Endothelial cell of umbilical vein (primary cell): ENCODE measurements at regions not wholly inside any gene's neighbourhood (a gene's known extent, or its start where the extent isn't known, plus 50 kb on each side); places are given as distances from the start of the nearest gene placed in this dataset.

Experiments
- BruUV-seq: library from RNA; stranded (reverse); fragments of 400-500 nt; replicated peaks from 2 replicates; lab custom pipeline; 2021; lab: Mats Ljungman, UMichigan
- CTCF ChIA-PET: fragments of 300-600, 350-600 bp; sonication (Branson Sonifier 250); formaldehyde crosslinking; loops from one replicate; lab custom pipeline; 2021; ENCODE audit warnings: antibody characterized with exemption, inconsistent platforms; lab: Charles Lee
- POLR2A ChIA-PET: fragments of 300-600, 350-600 bp; sonication (Branson Sonifier 250); formaldehyde crosslinking; loops from one replicate; lab custom pipeline; 2021; ENCODE audit warnings: antibody characterized with exemption, inconsistent platforms; lab: Charles Lee
- DNase-seq: peaks from one replicate; pipeline ENCODE4 v3.0.0-alpha.2; 2011; ENCODE audit warnings: low read depth, low spot score
- FAIRE-seq: peaks from 2 replicates; lab custom pipeline; 2011; peaks lifted over from hg19 to GRCh38; lab: Jason Lieb, UNC
- H2AFZ ChIP-seq: 2 replicates; pipeline ENCODE4 v1.6.0; 2012; ENCODE audit warnings: low read depth, low read length, control low read depth, inconsistent platforms
- H3K27ac ChIP-seq: 2 replicates; pipeline ENCODE4 v1.5.1; 2011; ENCODE audit warnings: low read depth, mild to moderate bottlenecking, control low read depth, low read length, moderate library complexity; ENCODE audit not compliant: insufficient read depth
- H3K27me3 ChIP-seq, 2 experiments: 2 replicates each; pipeline versions ENCODE4 v1.6.0 to v1.6.1; 2011; ENCODE audit warnings: low read length in 2 of 2, mixed read lengths in 1 of 2; ENCODE audit not compliant: control insufficient read depth in 2 of 2, insufficient read depth in 2 of 2
- H3K36me3 ChIP-seq, 2 experiments: 2 replicates in 1 of 2; 3 replicates in 1 of 2; pipeline ENCODE4 v1.5.1; 2011; ENCODE audit warnings: low read length in 2 of 2, mild to moderate bottlenecking in 1 of 2, moderate library complexity in 1 of 2; ENCODE audit not compliant: control insufficient read depth in 2 of 2, insufficient read depth in 2 of 2; ENCODE audit errors: extremely low read depth in 1 of 2
- H3K4me1 ChIP-seq: 3 replicates; pipeline ENCODE4 v1.5.1; 2011; ENCODE audit warnings: mild to moderate bottlenecking, low read length; ENCODE audit not compliant: control insufficient read depth, insufficient read depth; ENCODE audit errors: extremely low read depth
- H3K4me2 ChIP-seq: 2 replicates; pipeline ENCODE4 v1.6.1; 2011; ENCODE audit warnings: low read length, control low read depth, mixed read lengths; ENCODE audit not compliant: insufficient read depth
- H3K4me3 ChIP-seq, 3 experiments: fragments of 200-600 bp in 1 of 3; sonication (generic), shearing (Covaris generic) in 1 of 3; replicated peaks in 1 of 3; 2 replicates each; pipeline ENCODE4 v1.5.1; 2011 to 2016; ENCODE audit warnings: control low read depth in 3 of 3, low read length in 3 of 3, mild to moderate bottlenecking in 2 of 3, inconsistent platforms in 1 of 3, low read depth in 1 of 3, moderate library complexity in 1 of 3; ENCODE audit not compliant: insufficient read depth in 1 of 3
- H3K79me2 ChIP-seq: 2 replicates; pipeline ENCODE4 v1.6.0; 2012; ENCODE audit warnings: low read length, inconsistent platforms; ENCODE audit not compliant: control insufficient read depth, insufficient read depth
- H3K9ac ChIP-seq: replicated peaks from 2 replicates; pipeline ENCODE3; 2011; ENCODE audit warnings: low read length, control low read depth; ENCODE audit not compliant: insufficient read depth; ENCODE audit errors: extremely low read depth
- H3K9me1 ChIP-seq: replicated peaks from 3 replicates; pipeline ENCODE4 v1.6.0; 2011; ENCODE audit warnings: mild to moderate bottlenecking, low read length; ENCODE audit not compliant: control insufficient read depth, insufficient read depth; ENCODE audit errors: extremely low read depth
- H3K9me3 ChIP-seq: replicated peaks from 2 replicates; pipeline ENCODE4 v1.5.1; 2012; ENCODE audit warnings: low read length, inconsistent platforms; ENCODE audit not compliant: control insufficient read depth, insufficient read depth
- H4K20me1 ChIP-seq: replicated peaks from 2 replicates; pipeline ENCODE3; 2011; ENCODE audit warnings: mild to moderate bottlenecking, low read length; ENCODE audit not compliant: control insufficient read depth, insufficient read depth; ENCODE audit errors: extremely low read depth
- EZH2 ChIP-seq: IDR thresholded peaks from 2 replicates; pipeline ENCODE4 v1.6.1; 2012; ENCODE audit warnings: borderline replicate concordance, low read depth, mild to moderate bottlenecking, moderate library complexity, low read length, inconsistent platforms; ENCODE audit not compliant: severe bottlenecking
- FOS ChIP-seq: IDR thresholded peaks from 2 replicates; pipeline ENCODE4 v1.6.1; 2011; ENCODE audit warnings: mild to moderate bottlenecking, low read length, moderate library complexity, borderline replicate concordance; ENCODE audit not compliant: insufficient read depth
- GATA2 ChIP-seq: IDR thresholded peaks from 2 replicates; pipeline ENCODE4 v1.7.0; 2011; ENCODE audit warnings: low read depth, mild to moderate bottlenecking, moderate library complexity, mixed read lengths, low read length; ENCODE audit not compliant: insufficient read length, insufficient read depth
- JUN ChIP-seq: IDR thresholded peaks from 2 replicates; pipeline ENCODE4 v1.6.1; 2011; ENCODE audit warnings: borderline replicate concordance, low read depth; ENCODE audit not compliant: insufficient read length, insufficient read depth
- MYC ChIP-seq: IDR thresholded peaks from one replicate; pipeline ENCODE4 v1.6.1; 2011; ENCODE audit warnings: mild to moderate bottlenecking, low read depth, low read length
- POLR2A ChIP-seq: IDR thresholded peaks from 2 replicates; pipeline ENCODE4 v1.6.1; 2012; ENCODE audit warnings: low read depth, mild to moderate bottlenecking, control low read depth, low read length
- POLR2AphosphoS5 ChIP-seq: IDR thresholded peaks from 2 replicates; pipeline ENCODE4 v1.6.1; 2012; ENCODE audit warnings: low read depth, mild to moderate bottlenecking, control low read depth, low read length, moderate library complexity; ENCODE audit not compliant: insufficient read depth
- dilution Hi-C: fragments of 300-500 bp; cut with MboI; formaldehyde crosslinking; loops from one replicate; pipeline ENCODE4 v1.15.0; 2019; ENCODE audit warnings: low sequenced_read_pairs; ENCODE audit not compliant: extremely low pct_ligation_motif_present
- intact Hi-C: fragments of 100-400 bp; cut with micrococcal nuclease; formaldehyde crosslinking; loops from one replicate; pipeline ENCODE4 v1.10.0; 2022
- TF ChIP-seq, protein P1 (sequence below): IDR thresholded peaks from 2 replicates; pipeline ENCODE4 v1.6.1; 2011; ENCODE audit not compliant: insufficient read depth, insufficient read length
- TF ChIP-seq, protein P2 (sequence below), 2 donors: IDR thresholded peaks; 1 replicate in 1 of 2; 2 replicates in 1 of 2; pipeline ENCODE4 v1.5.1; 2011; ENCODE audit warnings: low read length in 2 of 2, mild to moderate bottlenecking in 2 of 2, moderate library complexity in 2 of 2, control low read depth in 1 of 2, inconsistent platforms in 1 of 2, low read depth in 1 of 2; ENCODE audit not compliant: insufficient read depth in 1 of 2; ENCODE audit errors: extremely low read depth in 1 of 2

DNA sequence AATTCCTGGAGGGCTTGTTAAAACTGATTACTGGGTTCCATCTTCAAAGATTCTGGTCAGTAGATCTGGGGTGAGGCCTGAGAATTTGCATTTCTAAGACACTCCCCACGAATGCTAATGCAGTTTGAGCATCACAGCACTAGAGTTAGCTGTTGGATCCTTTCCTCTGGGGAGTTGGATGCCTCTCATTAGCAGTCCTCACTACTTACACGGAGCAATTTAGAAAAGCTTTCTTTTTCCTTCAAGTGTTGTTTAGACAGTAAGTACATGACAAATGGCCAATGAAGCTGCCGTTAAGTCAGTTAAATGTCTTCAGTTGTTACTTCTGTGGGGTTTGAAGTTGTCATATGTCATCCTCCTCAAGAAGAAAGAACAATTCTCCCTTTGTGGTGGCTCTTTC, 74.9 kb upstream of the HMHB1 start:
- Histone ChIP-seq H3K9ac (no peak overlapping the region), H3K9me1 (no peaks in the 10 kb centered on the region), H2AFZ (no peak overlapping the region), H3K27ac (no peak overlapping the region), H4K20me1 (no peaks in the 10 kb centered on the region), H3K9me3 (no peaks in the 10 kb centered on the region), H3K4me2 (no peak overlapping the region), H3K27me3 (peaks cover 0 to 7% of the 10 kb centered on the region in 2 experiments), H3K4me1 (no peaks in the 10 kb centered on the region), H3K79me2 (no peaks in the 10 kb centered on the region), H3K4me3 (no peak overlapping the region), H3K36me3 (no peaks in the 10 kb centered on the region)
- TF ChIP-seq EZH2 = no peak
- TF ChIP-seq, protein P1, sequence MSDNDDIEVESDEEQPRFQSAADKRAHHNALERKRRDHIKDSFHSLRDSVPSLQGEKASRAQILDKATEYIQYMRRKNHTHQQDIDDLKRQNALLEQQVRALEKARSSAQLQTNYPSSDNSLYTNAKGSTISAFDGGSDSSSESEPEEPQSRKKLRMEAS = no peak
- BruUV-seq = no TSS peak
- DNase-seq = no peak
- intact Hi-C loops (no loop called here), dilution Hi-C loops (no loop called here)
- CTCF ChIA-PET = no interaction called here
- POLR2A ChIA-PET = no interaction called here
- FAIRE-seq = no peak

DNA sequence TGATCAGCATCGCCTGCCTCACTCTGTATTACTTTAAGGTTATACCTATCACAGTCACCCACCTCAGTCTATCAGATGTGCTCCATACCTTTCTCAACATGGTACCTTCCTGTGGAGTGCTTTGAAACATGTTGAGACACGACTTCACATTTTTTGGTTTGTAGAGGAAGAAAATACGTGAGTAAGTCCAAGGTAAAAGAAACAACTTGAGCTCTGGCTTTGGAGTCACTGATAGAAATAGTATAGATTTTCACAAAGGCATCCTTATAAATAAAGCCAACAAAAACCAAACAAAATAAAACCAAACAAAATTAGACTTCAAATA, 77.5 kb upstream of the HMHB1 start:
- Histone ChIP-seq H3K9me1 (no peaks in the 10 kb centered on the region), H4K20me1 (no peaks in the 10 kb centered on the region), H3K4me2 (no peak overlapping the region), H3K36me3 (no peaks in the 10 kb centered on the region), H3K27me3 (peaks cover 0 to 7% of the 10 kb centered on the region in 2 experiments), H2AFZ (no peak overlapping the region), H3K4me1 (no peaks in the 10 kb centered on the region), H3K9ac (no peak overlapping the region), H3K79me2 (no peaks in the 10 kb centered on the region), H3K9me3 (no peaks in the 10 kb centered on the region), H3K4me3 (no peak overlapping the region), H3K27ac (no peak overlapping the region)
- intact Hi-C loops (no loop called here), dilution Hi-C loops (no loop called here)
- CTCF ChIA-PET = interaction anchor here (0.7 kb wide), 1 partner anchor 41 kb away, joined by 3 read pairs; no protein-coding TSS in a partner anchor
- POLR2A ChIA-PET = no interaction called here
- FAIRE-seq (no peak), DNase-seq (no peak)
- BruUV-seq = no TSS peak
- TF ChIP-seq JUN (no peak), EZH2 (no peak), MYC (no peak), GATA2 (no peak), POLR2AphosphoS5 (no peak), FOS (no peak), POLR2A (no peak)
- TF ChIP-seq, protein P2, sequence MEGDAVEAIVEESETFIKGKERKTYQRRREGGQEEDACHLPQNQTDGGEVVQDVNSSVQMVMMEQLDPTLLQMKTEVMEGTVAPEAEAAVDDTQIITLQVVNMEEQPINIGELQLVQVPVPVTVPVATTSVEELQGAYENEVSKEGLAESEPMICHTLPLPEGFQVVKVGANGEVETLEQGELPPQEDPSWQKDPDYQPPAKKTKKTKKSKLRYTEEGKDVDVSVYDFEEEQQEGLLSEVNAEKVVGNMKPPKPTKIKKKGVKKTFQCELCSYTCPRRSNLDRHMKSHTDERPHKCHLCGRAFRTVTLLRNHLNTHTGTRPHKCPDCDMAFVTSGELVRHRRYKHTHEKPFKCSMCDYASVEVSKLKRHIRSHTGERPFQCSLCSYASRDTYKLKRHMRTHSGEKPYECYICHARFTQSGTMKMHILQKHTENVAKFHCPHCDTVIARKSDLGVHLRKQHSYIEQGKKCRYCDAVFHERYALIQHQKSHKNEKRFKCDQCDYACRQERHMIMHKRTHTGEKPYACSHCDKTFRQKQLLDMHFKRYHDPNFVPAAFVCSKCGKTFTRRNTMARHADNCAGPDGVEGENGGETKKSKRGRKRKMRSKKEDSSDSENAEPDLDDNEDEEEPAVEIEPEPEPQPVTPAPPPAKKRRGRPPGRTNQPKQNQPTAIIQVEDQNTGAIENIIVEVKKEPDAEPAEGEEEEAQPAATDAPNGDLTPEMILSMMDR (IDR thresholded peaks at IDR 0.05; ENCODE audit: extremely low read depth in 1 of 2, insufficient read depth in 1 of 2, low read depth in 1 of 2, low read length in 2 of 2) = no peak
- TF ChIP-seq, protein P1 = no peak
